ENCODE measurements at regions not wholly inside any gene's neighbourhood (a gene's known extent, or its start where the extent isn't known, plus 50 kb on each side); places are given as distances from the start of the nearest gene placed in this dataset.
"Not testable (repeated sequence)": the region's sequence is repeated elsewhere in the genome, so short reads cannot be mapped to it uniquely, and the experiment has no call there.

- DNase-seq: no peak
These were observed 239.2 kb upstream of the IL12A start for GRCh38 chr3:159749406-159749805.

- no peak for DNase-seq
These were observed 237.5 kb upstream of the IL12A start for GRCh38 chr3:159751146-159751545.

- no peak for DNase-seq
These were observed 236.9 kb upstream of the IL12A start for GRCh38 chr3:159751752-159752151.

- DNase-seq: not testable (repeated sequence)
These were observed 232.1 kb upstream of the IL12A start for GRCh38 chr3:159756279-159757207.

- no peak for DNase-seq
These were observed 231.1 kb upstream of the IL12A start for GRCh38 chr3:159757341-159758060.

GRCh38 chr3:159760046-159760445 is 228.6 kb upstream of the IL12A start:
- DNase-seq: no peak

- no peak for DNase-seq
These were observed 227.3 kb upstream of the IL12A start for GRCh38 chr3:159761369-159761768.

GRCh38 chr3:159761848-159762635 is 226.6 kb upstream of the IL12A start:
- no peak for DNase-seq

- peak; percentile 6 for DNase-seq
These were observed 225.5 kb upstream of the IL12A start for GRCh38 chr3:159763011-159763601.

- DNase-seq: no peak
These were observed 224.8 kb upstream of the IL12A start for GRCh38 chr3:159763602-159764489.

- DNase-seq: no peak
These were observed 224.1 kb upstream of the IL12A start for GRCh38 chr3:159764490-159765029.

- no peak for DNase-seq
These were observed 223.4 kb upstream of the IL12A start for GRCh38 chr3:159765030-159765859.

- DNase-seq: no peak
These were observed 222.8 kb upstream of the IL12A start for GRCh38 chr3:159765860-159766294.

GRCh38 chr3:159766563-159767185 is 222.0 kb upstream of the IL12A start:
- no peak for DNase-seq

- DNase-seq: no peak
These were observed 217.6 kb upstream of the IL12A start for GRCh38 chr3:159770998-159771397.

GRCh38 chr3:159771865-159772611 is 216.6 kb upstream of the IL12A start:
- no peak for DNase-seq

GRCh38 chr3:159773706-159774105 is 214.9 kb upstream of the IL12A start:
- no peak for DNase-seq

GRCh38 chr3:159775372-159775961 is 213.2 kb upstream of the IL12A start:
- DNase-seq: peak; percentile 70

GRCh38 chr3:159776779-159777178 is 211.9 kb upstream of the IL12A start:
- no peak for DNase-seq
